Neural cell (in vitro differentiated cells): ENCODE measurements at regions not wholly inside any gene's neighbourhood (a gene's known extent, or its start where the extent isn't known, plus 50 kb on each side); places are given as distances from the start of the nearest gene placed in this dataset.

ENCODE experiments used
- H2AFZ ChIP-seq: fragments of 200-600, 300-800 bp; sonication (generic), shearing (Covaris generic); 2 replicates; pipeline ENCODE4 v1.6.0; 2014; ENCODE audit warnings: low read depth, mild to moderate bottlenecking, antibody characterized with exemption, low read length, moderate library complexity
- H3F3A ChIP-seq: fragments of 200-600 bp; shearing (Covaris generic); 2 replicates; pipeline ENCODE4 v1.6.1; 2016; ENCODE audit warnings: mild to moderate bottlenecking, moderate library complexity, mixed read lengths, antibody characterized with exemption, low read length; ENCODE audit not compliant: insufficient read depth, poor library complexity, severe bottlenecking
- H3K27ac ChIP-seq: fragments of 200-600, 300-800 bp; sonication (generic), shearing (Covaris generic); 2 replicates; pipeline ENCODE4 v1.5.1; 2014; ENCODE audit warnings: mild to moderate bottlenecking, low read length, moderate library complexity
- H3K27me3 ChIP-seq: fragments of 300-800, 200-600 bp; sonication (generic), shearing (Covaris generic); 2 replicates; pipeline ENCODE4 v1.6.0; 2014; ENCODE audit warnings: mild to moderate bottlenecking, low read depth, low read length, moderate library complexity; ENCODE audit not compliant: insufficient read depth
- H3K36me3 ChIP-seq: fragments of 300-800, 200-600 bp; sonication (generic), shearing (Covaris generic); 2 replicates; pipeline ENCODE4 v1.5.1; 2014; ENCODE audit warnings: mild to moderate bottlenecking, antibody characterized with exemption, low read length, moderate library complexity; ENCODE audit not compliant: insufficient read depth
- H3K4me2 ChIP-seq: fragments of 300-800, 200-600 bp; sonication (generic), shearing (Covaris generic); 2 replicates; pipeline ENCODE4 v1.6.0; 2014; ENCODE audit warnings: mild to moderate bottlenecking, low read length
- H3K4me3 ChIP-seq: fragments of 300-800, 200-600 bp; sonication (generic), shearing (Covaris generic); 2 replicates; pipeline ENCODE4 v1.5.1; 2014; ENCODE audit warnings: mild to moderate bottlenecking, low read length, moderate library complexity
- H3K79me2 ChIP-seq: fragments of 200-600 bp; shearing (Covaris generic); replicated peaks from 2 replicates; pipeline ENCODE4 v1.6.0; 2014; ENCODE audit warnings: mild to moderate bottlenecking, low read length, moderate library complexity; ENCODE audit not compliant: insufficient read depth
- H3K9ac ChIP-seq: fragments of 300-800, 200-600 bp; sonication (generic), shearing (Covaris generic); 2 replicates; pipeline ENCODE4 v1.6.1; 2016; ENCODE audit warnings: mild to moderate bottlenecking, low read length, mixed read lengths
- H3K9me2 ChIP-seq: fragments of 200-600 bp; shearing (Covaris generic); 2 replicates; pipeline ENCODE4 v1.6.1; 2016; ENCODE audit warnings: mild to moderate bottlenecking, low read length, mixed read lengths; ENCODE audit not compliant: insufficient read depth
- H3K9me3 ChIP-seq: fragments of 200-600, 300-800 bp; sonication (generic), shearing (Covaris generic); 2 replicates; pipeline ENCODE4 v1.6.1; 2016; ENCODE audit warnings: mild to moderate bottlenecking, mixed run types, low read length, moderate library complexity, mixed read lengths
- H4K20me1 ChIP-seq: fragments of 200-600 bp; shearing (Covaris generic); 2 replicates; pipeline ENCODE4 v1.6.1; 2016; ENCODE audit warnings: mild to moderate bottlenecking, mixed run types; ENCODE audit not compliant: insufficient read depth
- CTCF ChIP-seq: fragments of 450-650 bp; IDR thresholded peaks from 2 replicates; pipeline ENCODE4 v1.5.1; 2014; ENCODE audit warnings: antibody characterized with exemption, mild to moderate bottlenecking, moderate library complexity; ENCODE audit not compliant: poor library complexity, severe bottlenecking
- EP300 ChIP-seq: fragments of 450-650 bp; conservative IDR thresholded peaks from 2 replicates; pipeline ENCODE4 v1.6.1; 2014; ENCODE audit warnings: antibody characterized with exemption, mild to moderate bottlenecking, moderate library complexity; ENCODE audit not compliant: poor library complexity, severe bottlenecking
- EZH2 ChIP-seq: fragments of 200-600, 300-800 bp; shearing (Covaris generic), sonication (generic); IDR thresholded peaks from 2 replicates; pipeline ENCODE4 v1.6.1; 2014; ENCODE audit warnings: antibody characterized with exemption, low read length, borderline replicate concordance, mild to moderate bottlenecking; ENCODE audit not compliant: insufficient read depth, poor library complexity, severe bottlenecking
- MXI1 ChIP-seq: fragments of 450-650 bp; conservative IDR thresholded peaks from 2 replicates; pipeline ENCODE4 v1.6.1; 2014; ENCODE audit warnings: antibody characterized with exemption, mild to moderate bottlenecking; ENCODE audit not compliant: poor library complexity, severe bottlenecking
- POLR2AphosphoS5 ChIP-seq: IDR thresholded peaks from 2 replicates; pipeline ENCODE4 v1.6.1; 2012
- RAD21 ChIP-seq: fragments of 450-650 bp; conservative IDR thresholded peaks from 2 replicates; pipeline ENCODE4 v1.6.1; 2014; ENCODE audit warnings: antibody characterized with exemption, mild to moderate bottlenecking, moderate library complexity
- SMC3 ChIP-seq: fragments of 450-650 bp; conservative IDR thresholded peaks from 2 replicates; pipeline ENCODE4 v1.6.1; 2014; ENCODE audit warnings: antibody characterized with exemption, mild to moderate bottlenecking, moderate library complexity; ENCODE audit not compliant: poor library complexity
- TAF1 ChIP-seq: IDR thresholded peaks from 2 replicates; pipeline ENCODE4 v1.6.1; 2012; ENCODE audit warnings: low read depth
- TF ChIP-seq, protein P1 (sequence below): IDR thresholded peaks from 2 replicates; pipeline ENCODE4 v1.6.1; 2012; ENCODE audit warnings: borderline replicate concordance

DNA sequence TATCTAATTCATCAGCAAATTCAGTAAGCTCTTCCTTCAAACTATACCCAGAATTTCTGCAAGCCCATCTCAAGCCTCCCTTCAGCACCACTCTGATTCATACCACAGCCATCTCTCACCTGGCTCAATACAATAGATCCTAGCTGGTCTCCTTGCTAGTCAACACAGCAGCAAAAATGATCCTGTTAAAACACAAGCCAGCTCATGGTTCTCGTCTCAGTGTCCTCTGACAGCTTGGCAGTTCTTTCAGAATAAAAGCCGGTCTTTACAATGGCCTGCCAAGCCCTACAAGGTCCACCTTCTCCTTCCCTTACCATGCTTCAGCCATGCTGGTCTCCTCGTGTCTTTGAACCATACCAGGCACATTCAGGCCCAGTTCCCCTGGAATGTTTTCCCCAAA is 296.9 kb upstream of the RND3 start:
- Histone ChIP-seq H3K79me2 (no peaks in the 10 kb centered on the region), H3K9me2 (no peaks in the 10 kb centered on the region), H4K20me1 (no peaks in the 10 kb centered on the region), H3K36me3 (no peaks in the 10 kb centered on the region), H3K27me3 (no peaks in the 10 kb centered on the region), H3K4me2 (no peak overlapping the region), H3K9me3 (no peaks in the 10 kb centered on the region), H3F3A (no peaks in the 10 kb centered on the region), H2AFZ (no peak overlapping the region), H3K9ac (no peak overlapping the region), H3K4me3 (no peak overlapping the region), H3K27ac (no peak overlapping the region)
- TF ChIP-seq TAF1 (no peak), MXI1 (no peak)

GRCh38 chr2:150783896-150784295 is 296.4 kb upstream of the RND3 start:
- TF ChIP-seq CTCF (no peak), MXI1 (no peak), EP300 (no peak), TAF1 (no peak), SMC3 (no peak), POLR2AphosphoS5 (no peak), RAD21 (no peak), EZH2 (no peak)
- TF ChIP-seq, protein P1, sequence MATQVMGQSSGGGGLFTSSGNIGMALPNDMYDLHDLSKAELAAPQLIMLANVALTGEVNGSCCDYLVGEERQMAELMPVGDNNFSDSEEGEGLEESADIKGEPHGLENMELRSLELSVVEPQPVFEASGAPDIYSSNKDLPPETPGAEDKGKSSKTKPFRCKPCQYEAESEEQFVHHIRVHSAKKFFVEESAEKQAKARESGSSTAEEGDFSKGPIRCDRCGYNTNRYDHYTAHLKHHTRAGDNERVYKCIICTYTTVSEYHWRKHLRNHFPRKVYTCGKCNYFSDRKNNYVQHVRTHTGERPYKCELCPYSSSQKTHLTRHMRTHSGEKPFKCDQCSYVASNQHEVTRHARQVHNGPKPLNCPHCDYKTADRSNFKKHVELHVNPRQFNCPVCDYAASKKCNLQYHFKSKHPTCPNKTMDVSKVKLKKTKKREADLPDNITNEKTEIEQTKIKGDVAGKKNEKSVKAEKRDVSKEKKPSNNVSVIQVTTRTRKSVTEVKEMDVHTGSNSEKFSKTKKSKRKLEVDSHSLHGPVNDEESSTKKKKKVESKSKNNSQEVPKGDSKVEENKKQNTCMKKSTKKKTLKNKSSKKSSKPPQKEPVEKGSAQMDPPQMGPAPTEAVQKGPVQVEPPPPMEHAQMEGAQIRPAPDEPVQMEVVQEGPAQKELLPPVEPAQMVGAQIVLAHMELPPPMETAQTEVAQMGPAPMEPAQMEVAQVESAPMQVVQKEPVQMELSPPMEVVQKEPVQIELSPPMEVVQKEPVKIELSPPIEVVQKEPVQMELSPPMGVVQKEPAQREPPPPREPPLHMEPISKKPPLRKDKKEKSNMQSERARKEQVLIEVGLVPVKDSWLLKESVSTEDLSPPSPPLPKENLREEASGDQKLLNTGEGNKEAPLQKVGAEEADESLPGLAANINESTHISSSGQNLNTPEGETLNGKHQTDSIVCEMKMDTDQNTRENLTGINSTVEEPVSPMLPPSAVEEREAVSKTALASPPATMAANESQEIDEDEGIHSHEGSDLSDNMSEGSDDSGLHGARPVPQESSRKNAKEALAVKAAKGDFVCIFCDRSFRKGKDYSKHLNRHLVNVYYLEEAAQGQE = no peak

DNA sequence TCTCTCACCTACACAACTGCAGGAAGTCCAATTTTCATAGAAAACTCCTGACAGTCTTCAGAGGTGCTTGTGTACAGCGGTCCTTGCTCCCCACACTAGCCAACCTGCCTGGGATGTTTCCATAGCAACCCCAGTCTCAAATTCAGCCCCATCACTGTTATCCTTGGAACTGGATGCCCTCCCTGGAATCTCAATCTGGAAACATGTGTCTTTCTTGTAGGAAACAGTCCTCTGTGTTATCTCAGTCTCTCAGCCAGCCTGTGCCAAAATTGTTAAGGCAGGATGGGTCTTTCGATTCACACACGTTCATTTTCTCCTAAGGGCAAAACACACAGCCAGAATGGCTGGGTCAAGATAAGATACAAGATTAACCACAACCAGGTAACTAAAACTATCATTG is 295.5 kb upstream of the RND3 start:
- no peak overlapping the region for H3K27ac ChIP-seq
- no peaks in the 10 kb centered on the region for H3K27me3 ChIP-seq
- no peaks in the 10 kb centered on the region for H3K36me3 ChIP-seq
- no peak overlapping the region for H3K4me2 ChIP-seq
- no peaks in the 10 kb centered on the region for H3K79me2 ChIP-seq
- H2AFZ ChIP-seq = no peak overlapping the region
- H3K9me3 ChIP-seq = no peaks in the 10 kb centered on the region
- no peaks in the 10 kb centered on the region for H3K9me2 ChIP-seq
- TF ChIP-seq, protein P1 = no peak
- TF ChIP-seq SMC3 = no peak
- no peak for TF ChIP-seq CTCF
- no peak for TF ChIP-seq EZH2
- TF ChIP-seq RAD21 = no peak
- TF ChIP-seq EP300 = no peak
- TF ChIP-seq MXI1 = no peak
- TF ChIP-seq POLR2AphosphoS5 = no peak
- no peak for TF ChIP-seq TAF1
- no peaks in the 10 kb centered on the region for H3F3A ChIP-seq
- H3K4me3 ChIP-seq = no peak overlapping the region
- H3K9ac ChIP-seq = no peak overlapping the region
- H4K20me1 ChIP-seq = no peaks in the 10 kb centered on the region

More at GRCh38 chr2:150783896-150784295, 296.4 kb upstream of the RND3 start:
- Histone ChIP-seq H3K79me2 (no peaks in the 10 kb centered on the region), H3K4me3 (no peak overlapping the region), H3K4me2 (no peak overlapping the region), H3K9me3 (no peaks in the 10 kb centered on the region), H3K9ac (no peak overlapping the region), H3K9me2 (no peaks in the 10 kb centered on the region), H3K27ac (no peak overlapping the region), H4K20me1 (no peaks in the 10 kb centered on the region), H3K27me3 (no peaks in the 10 kb centered on the region), H3F3A (no peaks in the 10 kb centered on the region), H3K36me3 (no peaks in the 10 kb centered on the region), H2AFZ (no peak overlapping the region)
